DMS 273 (cell line): ENCODE measurements at regions not wholly inside any gene's neighbourhood (a gene's known extent, or its start where the extent isn't known, plus 50 kb on each side); places are given as distances from the start of the nearest gene placed in this dataset.
A peak's percentile ranks its signal among the peaks of the same experiment; 100 is the strongest.
"Not testable (repeated sequence)": the region's sequence is repeated elsewhere in the genome, so short reads cannot be mapped to it uniquely, and the experiment has no call there.

Experiments used
- DNase-seq: peaks from one replicate; lab custom pipeline; 2025; ENCODE audit not compliant: unreplicated experiment; lab: John Stamatoyannopoulos, UW

DNA sequence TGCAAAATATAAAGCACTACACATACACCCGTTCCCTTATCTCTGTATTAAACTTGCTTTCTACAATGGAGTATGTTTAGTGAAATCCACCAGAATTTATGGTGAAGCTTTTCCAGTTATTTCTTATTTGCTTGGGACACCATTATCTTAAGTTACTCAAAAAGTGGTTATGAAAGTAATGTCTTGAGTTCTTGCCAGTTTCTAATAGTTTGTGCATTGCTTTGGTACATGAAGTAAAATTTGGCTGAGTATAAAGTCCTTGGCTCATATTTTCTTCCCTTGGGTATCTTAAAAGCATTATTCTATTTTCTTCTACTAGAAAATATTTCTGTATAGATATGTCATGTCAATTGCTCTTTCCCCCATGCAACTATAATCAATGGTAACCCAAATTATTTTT lies 85.2 kb downstream of the POLR1F start:
- DNase-seq, result no peak

DNA sequence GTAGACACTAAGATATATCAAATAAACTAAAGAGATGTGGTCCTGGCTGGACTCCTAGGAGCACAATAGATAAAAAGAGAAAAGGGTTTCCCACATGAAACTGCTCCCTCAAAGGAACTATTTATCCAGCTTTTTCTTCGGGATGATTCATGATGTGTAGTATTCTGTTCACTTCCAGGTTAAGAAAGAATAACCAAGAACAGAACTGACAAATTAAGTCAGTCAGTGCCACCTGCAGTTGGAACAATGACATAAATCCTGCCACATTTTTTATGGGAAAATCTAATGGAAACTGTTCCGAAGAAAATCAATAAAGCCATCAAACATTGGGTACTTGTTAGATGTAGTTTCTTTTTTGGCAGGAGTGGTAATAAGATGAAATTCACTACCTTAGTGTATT lies 87.1 kb downstream of the POLR1F start:
- no peak for DNase-seq

DNA sequence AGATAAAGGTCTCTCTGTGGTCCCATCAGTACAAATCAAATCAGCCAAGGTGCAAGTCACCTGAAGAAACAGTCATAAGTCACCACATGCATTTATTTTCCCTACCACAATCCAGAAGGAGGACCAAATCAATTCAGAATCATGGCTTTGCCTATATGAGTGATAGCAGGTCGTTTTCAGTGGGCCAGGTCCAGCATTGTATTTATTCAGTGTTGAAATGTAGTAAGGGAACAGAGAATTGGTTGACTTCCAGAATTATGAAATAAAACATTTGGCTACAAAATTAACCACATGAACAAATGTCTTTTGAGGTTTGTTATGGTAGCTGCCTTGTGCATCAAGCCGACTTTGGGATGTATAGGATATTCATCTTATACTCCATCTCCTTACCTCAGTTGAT lies 88.4 kb downstream of the POLR1F start:
- DNase-seq, result no peak

DNA sequence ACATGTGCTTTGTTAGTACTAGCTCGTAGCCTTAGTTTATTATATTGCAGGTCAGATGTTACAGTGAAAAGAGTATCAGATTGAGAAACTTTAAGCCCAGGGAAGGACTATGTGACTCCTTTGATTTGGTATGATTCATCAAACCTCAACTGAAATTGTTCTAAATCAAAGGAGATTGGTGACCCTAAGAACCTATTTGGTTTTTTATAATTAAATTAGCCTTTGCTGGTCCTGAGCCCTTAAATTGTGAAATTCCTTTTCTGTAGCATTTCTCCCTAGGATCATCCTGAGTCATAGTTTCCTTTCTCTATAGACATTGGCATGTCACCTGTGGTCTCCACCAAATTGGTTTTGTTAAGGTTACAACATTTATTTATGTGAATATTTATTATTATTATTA lies 89.7 kb downstream of the POLR1F start:
- no peak for DNase-seq

DNA sequence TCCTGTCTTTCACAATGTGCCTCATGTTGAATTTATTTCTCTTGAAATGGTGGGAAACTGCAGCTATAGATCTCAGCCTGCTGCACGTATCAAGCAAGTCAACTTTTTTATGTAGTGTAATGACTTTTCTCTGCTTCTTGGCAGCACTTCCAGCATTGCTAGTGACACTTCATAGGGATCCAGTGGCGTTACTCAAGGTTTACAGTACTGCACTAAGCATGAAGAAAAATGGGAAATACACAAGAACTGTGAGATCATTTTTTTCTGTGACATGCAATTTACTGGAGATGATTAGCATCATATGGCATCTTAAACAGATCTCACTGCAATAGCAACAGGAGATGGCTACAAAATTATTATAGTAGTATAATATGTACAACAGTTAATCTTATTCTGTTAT lies 90.9 kb downstream of the POLR1F start:
- DNase-seq, result no peak

DNA sequence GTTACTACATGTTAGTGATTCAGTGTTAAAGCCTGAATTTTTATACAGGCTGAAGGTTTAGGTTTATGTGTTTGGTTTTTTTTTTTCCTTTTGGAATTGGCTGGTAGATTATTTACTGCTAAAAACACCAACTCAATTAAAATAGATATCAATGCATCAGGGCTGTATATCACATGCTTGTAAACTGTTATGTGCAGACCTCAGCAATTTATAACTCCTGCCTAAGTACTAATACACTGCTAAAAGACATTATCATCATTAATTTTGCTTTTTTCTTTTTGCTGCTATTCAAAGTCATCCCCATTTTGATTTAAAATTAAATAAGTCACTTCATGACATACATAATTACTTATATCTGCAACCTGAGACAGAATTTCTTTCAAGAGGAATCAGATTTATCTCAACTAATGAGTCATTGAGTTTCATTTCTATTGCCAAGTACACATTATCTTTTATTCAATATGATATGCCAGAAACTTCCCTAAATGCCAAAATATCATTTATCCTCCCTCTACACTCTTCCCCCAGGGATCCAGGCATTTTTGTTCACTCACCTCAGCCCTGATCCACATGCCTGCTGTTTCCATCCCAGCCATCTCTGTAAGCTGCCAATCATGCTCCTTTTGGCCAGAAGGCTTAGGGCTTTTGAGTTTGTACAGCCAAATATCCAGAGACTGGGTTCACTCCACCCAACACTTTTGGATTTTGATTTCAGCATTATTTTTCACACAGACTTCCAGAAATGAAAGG lies 98.5 kb downstream of the POLR1F start:
- no peak for DNase-seq

DNA sequence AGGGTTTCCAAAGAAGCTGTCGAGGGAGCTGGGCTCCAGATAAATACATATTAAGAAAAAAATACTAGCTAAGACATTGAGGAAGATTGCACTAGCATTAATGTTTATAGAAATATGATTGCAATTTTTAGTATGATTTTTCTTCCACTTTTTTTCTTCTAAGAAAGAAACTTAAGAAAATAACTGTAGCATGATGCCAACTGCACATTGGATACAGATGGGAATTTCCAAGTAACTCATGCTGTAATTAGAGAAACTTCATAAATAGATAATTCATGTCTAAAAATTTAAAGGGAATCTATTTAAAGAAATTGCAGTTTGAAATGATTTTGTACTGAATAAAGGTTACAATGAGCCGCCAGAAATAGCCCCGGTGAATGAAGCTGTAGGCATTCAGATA lies 119.4 kb downstream of the POLR1F start:
- no peak for DNase-seq

DNA sequence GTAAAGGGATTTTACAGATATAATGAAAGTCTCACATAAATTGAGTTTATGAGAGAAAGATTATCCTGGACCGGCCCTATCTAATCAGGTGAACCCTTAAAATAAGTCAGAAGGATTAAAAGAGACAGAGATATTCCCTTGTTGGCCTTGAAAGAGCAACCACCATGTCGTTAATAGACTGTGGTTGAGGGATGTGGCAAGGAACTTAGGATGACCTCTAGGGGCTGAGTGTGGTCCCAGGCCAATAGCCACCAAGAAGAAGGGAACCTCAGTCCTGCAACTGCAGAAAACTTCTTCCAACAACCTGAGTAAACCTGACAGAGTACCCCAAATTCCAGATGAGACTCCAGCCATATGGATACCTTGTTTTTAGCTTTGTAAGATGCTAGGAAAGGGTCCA lies 121.5 kb downstream of the POLR1F start:
- DNase-seq, result peak; percentile 2

DNA sequence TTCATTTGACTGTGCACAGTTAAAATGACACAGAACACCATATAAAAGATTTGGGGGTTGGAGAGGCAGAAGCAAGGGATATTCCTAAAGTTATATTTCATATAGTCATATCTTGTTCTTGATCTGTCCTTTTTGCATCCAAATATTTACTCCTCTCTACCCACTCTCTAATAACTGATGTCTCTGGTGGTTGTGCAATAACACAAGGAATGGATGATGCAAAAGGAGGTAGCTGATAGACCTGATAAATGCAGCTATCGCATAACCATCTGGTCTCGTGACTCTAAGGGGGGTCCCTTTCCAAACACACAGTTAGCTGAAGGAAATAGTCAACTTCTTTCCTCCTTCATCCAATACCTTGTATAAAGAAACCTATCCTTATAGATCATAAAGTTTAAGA lies 123.1 kb downstream of the POLR1F start:
- DNase-seq, result no peak

DNA sequence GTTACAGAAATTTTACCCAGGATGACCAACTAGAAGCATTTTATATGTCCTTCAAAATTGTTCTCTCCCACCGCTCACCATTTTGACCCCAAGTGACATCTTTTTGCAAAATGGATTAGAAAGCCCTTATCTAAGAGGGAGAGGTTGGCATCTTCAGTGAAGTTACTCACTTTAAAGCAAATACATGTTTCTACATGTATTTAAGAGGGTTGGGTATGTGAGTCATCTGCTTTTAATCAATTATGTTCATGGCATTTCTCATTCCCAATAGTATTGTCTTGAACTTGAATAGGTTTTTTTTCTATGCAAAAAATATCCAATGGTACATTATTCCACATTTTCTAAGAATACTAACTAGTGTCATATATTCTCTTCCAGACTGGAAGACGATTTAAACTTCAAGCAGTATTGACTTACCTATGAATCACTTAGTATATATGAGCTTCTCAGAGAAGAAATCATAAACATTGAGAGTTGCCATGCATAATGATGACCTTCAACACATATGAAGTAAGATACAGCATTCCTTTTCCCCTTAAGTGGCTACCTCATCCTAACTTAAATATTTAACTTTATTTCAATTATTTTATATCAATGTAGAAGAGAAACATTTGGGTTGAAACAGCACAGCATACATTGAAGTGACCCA lies 132.8 kb downstream of the POLR1F start:
- DNase-seq, result no peak

DNA sequence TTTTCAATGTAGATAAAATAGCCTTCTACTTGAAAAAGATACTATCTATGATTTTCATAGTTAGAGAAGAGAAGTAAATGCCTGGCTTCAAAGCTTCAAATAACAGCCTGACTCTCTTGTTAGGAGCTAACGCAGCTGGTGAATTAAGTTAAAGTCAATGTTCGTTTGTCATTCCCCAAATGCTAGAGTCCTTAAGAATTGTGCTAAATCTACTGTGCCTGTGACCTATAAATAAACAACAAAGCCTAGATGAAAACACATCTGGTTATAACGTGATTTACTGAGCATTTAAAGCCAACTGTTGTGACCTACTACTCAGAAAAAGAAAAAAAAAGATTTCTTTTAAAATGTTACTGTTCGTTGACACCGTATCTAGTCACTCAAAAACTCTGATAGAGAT lies 134.7 kb downstream of the POLR1F start:
- no peak for DNase-seq

DNA sequence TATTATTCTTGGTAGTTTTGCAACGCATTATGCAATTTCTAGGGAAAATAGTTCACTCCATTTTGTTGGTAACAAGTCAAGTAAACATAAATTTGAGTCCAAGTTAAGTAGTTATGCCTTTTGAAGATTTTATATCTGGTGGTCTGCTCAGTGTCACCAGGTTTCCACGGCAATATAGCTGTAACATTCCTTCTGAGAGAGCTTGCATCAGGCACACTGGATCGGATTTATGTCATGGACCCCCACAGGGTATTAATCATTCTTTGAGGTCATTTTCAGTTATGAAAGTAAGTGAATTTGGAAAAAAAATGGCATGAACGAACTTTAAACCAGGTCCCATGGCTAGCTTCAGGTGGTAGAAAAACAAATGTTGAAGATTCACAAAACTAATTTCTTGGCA lies 136.3 kb downstream of the POLR1F start:
- no peak for DNase-seq

DNA sequence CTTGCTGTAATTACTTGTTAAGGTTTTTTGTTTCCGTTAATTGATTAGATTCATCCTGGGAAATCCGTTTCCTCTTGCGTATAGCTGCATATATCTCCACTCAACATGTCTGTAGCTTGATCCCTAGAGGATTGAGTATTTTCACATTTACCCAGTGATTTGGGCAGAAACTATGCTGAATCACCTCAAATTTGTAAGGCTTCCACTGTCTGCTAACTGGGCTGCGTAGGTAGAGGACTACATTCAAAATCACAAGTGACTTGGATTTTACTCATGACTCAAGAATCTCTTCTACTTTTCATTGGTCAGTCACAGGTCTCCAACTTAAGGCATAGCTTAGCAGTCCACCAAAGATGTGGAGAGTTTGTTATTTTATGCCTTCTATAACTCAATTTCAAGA lies 141.8 kb downstream of the POLR1F start:
- no peak for DNase-seq

DNA sequence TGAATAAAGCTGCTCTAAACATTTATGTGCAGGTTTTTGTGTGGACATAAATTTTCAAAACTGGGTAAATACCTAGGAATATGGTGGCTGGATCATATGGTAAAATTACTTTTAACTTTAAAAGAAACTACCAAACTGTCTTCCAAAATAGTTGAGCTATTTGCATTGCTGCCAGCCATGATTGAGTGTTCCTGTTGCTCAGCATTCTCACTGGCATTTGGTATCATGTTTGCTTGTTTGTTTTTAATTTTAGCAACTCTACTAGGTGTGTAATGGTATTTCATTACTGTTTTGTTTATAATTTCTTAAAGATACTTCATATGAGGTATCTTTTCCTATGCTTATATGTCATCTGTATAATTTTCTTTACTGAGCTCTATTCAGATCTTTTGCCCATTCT lies 143.2 kb downstream of the POLR1F start:
- DNase-seq, result no peak

DNA sequence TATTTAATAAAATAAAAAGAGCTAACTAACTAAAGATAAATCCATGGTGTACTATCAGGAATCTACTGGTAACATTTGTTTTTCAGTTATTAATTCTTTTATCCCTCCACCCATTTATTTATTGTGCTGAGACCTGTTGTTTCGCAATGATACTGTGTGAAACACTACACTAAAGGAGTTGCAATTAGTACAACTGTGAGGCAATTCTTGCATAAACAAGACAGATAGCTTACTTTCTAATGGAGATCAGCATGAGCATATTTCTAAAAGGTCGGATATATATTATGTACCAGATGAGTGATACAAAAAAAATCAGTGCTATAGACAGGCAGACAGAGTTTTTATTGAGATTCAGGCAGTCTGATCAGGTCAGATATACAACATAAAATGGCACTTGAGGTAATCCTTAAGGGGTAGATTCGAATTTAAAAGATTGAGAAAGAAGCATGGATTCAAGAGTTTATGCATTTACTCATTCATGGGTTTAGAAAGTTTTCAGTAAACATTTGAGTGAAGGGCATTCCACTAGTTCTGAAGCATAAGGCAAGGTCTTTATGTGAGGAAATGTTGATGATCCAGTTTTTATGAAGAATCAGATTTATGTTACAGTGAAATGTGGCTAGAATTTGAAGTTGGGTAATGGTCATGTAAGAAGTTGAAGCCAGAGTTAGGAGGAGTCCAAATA lies 147.6 kb downstream of the POLR1F start:
- no peak for DNase-seq

DNA sequence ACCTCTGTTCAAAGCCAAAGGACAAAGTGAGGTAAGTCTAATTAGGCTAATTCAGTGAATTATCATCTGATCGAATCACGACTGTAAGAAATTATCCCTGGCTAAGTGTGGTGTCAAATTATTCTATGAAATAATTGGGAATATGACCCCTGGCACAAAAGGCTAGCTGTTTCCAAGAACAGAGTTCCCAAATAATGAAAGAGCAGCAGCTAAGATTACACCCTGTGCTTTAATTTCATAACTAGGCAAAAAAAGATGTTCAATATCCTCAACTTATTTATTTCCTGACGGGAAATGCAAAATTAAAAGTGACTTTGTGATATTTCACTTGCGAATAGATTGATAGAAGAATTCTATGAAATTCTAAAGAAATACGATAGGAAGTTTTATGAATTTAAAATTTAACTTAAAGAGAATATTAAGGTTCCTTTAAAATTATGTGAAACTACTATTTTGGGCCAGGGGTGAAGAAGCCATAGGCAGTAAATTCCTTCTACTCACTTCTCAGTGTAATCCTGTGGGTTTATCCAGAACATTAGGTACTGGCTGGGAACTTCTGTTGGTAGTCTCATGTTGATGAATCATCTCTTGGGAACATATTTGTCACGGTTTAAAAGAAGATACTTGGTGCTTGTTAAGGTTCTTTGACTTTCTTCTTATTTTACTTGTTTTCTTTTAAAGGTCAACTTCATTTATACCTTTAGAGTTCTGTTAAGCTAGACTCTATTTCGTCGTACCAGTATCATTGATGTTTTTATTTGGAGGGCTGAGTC lies 148.5 kb downstream of the POLR1F start:
- no peak for DNase-seq

DNA sequence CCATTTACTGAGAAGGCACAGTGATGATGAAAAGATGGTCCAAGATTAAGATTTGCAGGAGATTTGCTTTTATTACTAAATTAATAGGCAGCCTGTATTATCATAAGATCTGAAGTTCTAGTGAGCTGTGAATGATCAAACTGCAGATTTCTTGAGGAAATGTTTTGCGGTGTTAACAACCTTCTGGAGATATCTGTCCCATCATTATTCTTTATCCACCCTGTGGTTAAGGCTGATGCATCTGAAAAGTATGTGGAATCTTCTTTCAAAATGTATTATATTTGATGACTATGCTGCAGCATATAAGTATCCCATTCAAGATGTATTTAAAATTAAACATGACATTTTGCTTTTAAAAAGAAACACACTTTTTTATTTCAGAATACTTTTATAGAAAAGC lies 150.3 kb downstream of the POLR1F start:
- no peak for DNase-seq

DNA sequence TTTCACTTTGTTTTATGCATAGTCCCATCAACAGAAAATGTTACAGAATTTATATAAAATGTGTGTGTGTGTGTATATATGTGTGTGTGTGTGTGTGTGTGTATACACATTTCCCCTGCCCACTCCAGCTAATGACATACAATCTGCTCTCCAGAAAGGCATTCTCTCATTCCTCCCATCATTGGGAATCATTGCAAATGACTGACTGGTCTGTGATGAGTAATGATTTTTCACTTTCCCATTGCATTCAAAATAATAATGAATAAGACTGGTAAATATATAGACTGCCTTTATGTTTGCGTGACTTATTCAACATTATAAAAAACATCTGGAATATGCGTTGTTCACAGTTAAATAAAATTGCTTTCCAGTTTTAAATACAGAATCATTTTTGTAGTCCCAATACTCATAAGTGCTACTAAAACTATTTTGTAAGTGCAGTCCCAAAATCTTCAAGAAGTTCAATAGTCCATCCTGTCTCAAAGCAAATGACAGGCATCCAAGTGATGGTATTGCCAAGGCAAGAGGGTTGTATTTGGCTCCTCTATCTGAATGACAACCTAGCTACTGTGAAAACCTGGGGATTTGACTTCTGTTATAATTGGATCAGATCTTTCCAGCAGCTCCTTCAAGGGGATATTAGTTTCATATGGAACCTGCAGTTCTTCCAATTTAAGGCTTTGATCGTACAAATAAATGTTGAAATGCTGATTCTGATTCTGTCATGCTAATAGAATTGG lies 150.9 kb downstream of the POLR1F start:
- DNase-seq, result no peak

DNA sequence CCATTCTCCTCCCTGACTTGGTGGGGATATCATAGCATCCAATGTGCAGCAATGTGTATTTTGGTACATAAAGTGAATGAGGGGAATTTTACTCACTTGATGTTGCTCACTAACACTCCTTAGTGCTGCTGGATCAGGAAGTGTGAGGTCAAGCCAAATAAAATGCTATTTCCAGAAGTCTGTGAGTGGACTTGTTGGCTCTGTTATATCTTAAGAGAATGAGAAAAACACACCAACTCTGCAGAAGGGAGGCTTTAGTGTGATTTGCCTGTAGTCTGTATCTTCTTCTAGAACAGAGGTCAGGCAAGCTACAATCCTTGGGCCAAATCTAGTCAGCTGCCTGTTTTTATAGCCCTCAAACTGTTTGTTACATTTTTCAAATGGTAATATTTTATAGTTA lies 154.3 kb downstream of the POLR1F start:
- no peak for DNase-seq

DNA sequence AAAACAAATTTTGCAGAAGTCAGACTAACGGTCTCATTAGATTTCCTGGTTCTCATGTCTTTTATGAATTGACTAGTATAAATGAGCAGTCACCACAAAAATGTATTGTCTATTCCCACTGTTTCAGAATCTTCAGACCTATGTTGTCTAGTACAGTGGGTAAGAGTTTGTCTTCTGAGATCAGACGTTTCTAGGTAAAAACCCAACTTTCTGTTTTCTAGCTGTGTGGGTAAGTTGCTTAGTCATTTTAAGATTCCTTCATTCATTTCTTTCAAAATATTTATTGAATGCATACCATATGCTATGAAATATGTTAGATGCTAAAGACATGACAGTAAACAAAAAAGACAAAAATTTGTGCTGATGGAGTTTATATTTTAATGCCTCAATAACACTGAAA lies 156.3 kb downstream of the POLR1F start:
- no peak for DNase-seq

DNA sequence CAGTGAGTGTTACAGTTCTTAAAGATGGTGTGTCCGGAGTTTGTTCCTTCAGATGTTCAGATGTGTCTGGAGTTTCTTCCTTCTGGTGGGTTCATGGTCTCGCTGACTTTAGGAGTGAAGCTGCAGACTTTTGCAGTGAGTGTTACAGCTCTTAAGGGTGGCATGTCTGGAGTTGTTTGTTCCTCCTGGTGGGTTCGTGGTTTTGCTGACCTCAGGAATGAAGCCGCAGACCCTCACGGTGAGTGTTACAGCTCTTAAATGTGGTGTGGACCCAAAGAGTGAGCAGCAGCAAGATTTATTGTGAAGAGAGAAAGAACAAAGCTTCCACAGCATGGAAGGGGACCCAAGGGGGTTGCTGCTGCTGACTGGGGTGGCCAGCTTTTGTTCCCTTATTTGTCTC lies 159.6 kb downstream of the POLR1F start:
- not testable (repeated sequence) for DNase-seq
